Vagina (tissue), 2 donors: ENCODE measurements at regions not wholly inside any gene's neighbourhood (a gene's known extent, or its start where the extent isn't known, plus 50 kb on each side); places are given as distances from the start of the nearest gene placed in this dataset.
"Not testable (repeated sequence)": the region's sequence is repeated elsewhere in the genome, so short reads cannot be mapped to it uniquely, and the experiment has no call there.

Experiments used
- DNase-seq, 2 donors: peaks; one replicate each; pipeline ENCODE4 v3.0.0-alpha.2; 2017; ENCODE audit errors: extremely low spot score in 2 of 2
- H3K27ac ChIP-seq: fragments of 200-600 bp; sonication (generic); one replicate; pipeline ENCODE4 v1.5.1; 2019
- H3K27me3 ChIP-seq: fragments of 200-600 bp; sonication (generic); one replicate; pipeline ENCODE4 v1.5.1; 2019
- H3K36me3 ChIP-seq, 2 donors: fragments of 200-600 bp; sonication (generic); one replicate each; pipeline ENCODE4 v1.5.1; 2017 to 2019
- H3K4me1 ChIP-seq: fragments of 200-600 bp; sonication (generic); one replicate; pipeline ENCODE4 v1.5.1; 2019
- H3K4me3 ChIP-seq, 2 donors: fragments of 200-600 bp; sonication (generic); 1 replicate in 1 of 2; 2 replicates in 1 of 2; pipeline ENCODE4 v1.5.1; 2016 to 2019
- H3K9me3 ChIP-seq: fragments of 200-600 bp; sonication (generic); one replicate; pipeline ENCODE4 v1.5.1; 2019
- POLR2A ChIP-seq, 2 donors: fragments of 450-650 bp; IDR thresholded peaks; one replicate each; pipeline ENCODE4 v1.6.1; 2017; ENCODE audit warnings: antibody characterized with exemption in 2 of 2, mild to moderate bottlenecking in 2 of 2, moderate library complexity in 2 of 2
- POLR2AphosphoS5 ChIP-seq, 2 donors: sonication (generic); formaldehyde crosslinking; IDR thresholded peaks; one replicate each; pipeline ENCODE4 v1.9.0; 2017; ENCODE audit warnings: antibody characterized with exemption in 2 of 2, mild to moderate bottlenecking in 2 of 2, low read depth in 1 of 2; ENCODE audit not compliant: insufficient read depth in 1 of 2
- intact Hi-C: fragments of 100-400 bp; cut with DNase I; formaldehyde crosslinking; loops from one replicate; pipeline ENCODE4 v1.15.1; 2023
- TF ChIP-seq, protein P1 (sequence below), 3 experiments: fragments of 450-650 bp in 2 of 3; fragments of 200-600 bp in 1 of 3; sonication (generic) in 1 of 3; IDR thresholded peaks; one replicate each; pipeline ENCODE4 v1.5.1; 2017 to 2019; ENCODE audit warnings: antibody characterized with exemption in 3 of 3, mild to moderate bottlenecking in 2 of 3, moderate library complexity in 2 of 3

DNA sequence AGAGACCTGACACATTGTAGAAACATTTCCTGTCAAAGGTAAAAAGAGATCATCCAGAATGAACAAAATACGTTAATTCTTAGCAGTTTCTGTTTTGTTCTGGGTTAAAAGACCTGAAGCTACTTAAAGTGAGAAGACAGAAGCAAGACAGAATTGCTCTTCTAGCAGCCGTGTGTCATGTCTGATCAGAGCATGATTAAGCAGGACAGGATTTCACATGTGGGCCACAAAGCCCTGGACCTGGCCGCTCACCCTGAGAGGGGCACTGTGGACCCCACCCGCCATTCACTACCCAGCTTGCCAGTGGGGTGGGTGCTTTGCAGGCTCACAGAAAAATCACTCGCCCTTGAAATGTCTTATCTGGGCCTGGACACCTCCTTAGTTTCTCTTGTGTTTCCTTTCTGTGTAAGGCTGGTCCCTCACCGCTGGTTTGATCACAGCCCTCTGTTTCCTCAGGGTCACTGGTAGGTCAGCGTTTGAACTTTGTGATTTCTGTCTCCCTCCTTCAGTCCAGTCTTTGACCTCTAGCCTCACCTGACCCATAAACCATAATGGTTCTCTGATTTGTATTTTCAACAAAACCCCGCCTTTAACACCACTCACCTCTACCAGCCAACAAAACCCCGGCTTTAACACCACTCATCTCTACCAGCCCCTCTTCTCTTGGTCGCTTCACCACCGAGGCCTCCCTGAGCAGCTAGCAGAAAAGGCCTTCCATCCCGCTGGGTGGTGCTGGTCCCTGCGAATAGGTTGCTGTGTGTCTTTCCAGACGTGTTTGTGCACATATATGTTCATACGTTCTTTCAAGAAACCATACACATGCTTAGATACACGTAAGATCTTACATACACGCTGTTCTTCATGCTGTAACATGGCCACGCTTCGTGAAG is 185.0 kb downstream of the OR4M2 start:
- no peak overlapping the region for H3K27ac ChIP-seq
- no peaks in the 10 kb centered on the region for H3K27me3 ChIP-seq
- intact Hi-C loops = no loop called here
- no peak for DNase-seq
- TF ChIP-seq POLR2A (IDR thresholded peaks at IDR 0.05) = no peak
- TF ChIP-seq, protein P1, sequence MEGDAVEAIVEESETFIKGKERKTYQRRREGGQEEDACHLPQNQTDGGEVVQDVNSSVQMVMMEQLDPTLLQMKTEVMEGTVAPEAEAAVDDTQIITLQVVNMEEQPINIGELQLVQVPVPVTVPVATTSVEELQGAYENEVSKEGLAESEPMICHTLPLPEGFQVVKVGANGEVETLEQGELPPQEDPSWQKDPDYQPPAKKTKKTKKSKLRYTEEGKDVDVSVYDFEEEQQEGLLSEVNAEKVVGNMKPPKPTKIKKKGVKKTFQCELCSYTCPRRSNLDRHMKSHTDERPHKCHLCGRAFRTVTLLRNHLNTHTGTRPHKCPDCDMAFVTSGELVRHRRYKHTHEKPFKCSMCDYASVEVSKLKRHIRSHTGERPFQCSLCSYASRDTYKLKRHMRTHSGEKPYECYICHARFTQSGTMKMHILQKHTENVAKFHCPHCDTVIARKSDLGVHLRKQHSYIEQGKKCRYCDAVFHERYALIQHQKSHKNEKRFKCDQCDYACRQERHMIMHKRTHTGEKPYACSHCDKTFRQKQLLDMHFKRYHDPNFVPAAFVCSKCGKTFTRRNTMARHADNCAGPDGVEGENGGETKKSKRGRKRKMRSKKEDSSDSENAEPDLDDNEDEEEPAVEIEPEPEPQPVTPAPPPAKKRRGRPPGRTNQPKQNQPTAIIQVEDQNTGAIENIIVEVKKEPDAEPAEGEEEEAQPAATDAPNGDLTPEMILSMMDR (IDR thresholded peaks at IDR 0.05) = no peak
- TF ChIP-seq POLR2AphosphoS5 (IDR thresholded peaks at IDR 0.05; ENCODE audit: insufficient read depth in 1 of 2, low read depth in 1 of 2) = no peak
- H3K9me3 ChIP-seq = no peaks in the 10 kb centered on the region
- H3K4me3 ChIP-seq = no peak overlapping the region
- H3K4me1 ChIP-seq = no peaks in the 10 kb centered on the region
- no peaks in the 10 kb centered on the region for H3K36me3 ChIP-seq

DNA sequence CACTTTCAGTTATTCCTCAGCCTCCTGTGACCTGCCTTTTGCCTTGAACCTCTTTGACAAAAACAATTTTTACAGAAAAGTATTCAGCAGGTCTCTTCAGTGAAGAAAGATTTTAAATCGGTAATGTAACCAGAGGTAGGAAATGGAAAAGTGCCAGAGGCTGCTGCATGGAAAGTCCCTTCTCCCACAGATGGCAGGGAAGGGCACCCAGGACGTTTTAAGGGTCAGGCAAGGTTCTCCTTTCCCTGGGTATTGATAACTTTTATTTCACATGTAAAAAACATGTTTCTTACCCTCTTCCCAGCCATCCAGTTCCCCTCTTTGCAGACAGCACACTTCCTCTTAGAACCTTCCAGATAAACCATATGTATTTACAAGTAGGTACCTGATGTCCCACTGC is 185.6 kb downstream of the OR4M2 start:
- Histone ChIP-seq H3K4me1 (no peaks in the 10 kb centered on the region), H3K9me3 (no peaks in the 10 kb centered on the region), H3K27me3 (no peaks in the 10 kb centered on the region), H3K27ac (no peak overlapping the region), H3K4me3 (no peak overlapping the region), H3K36me3 (no peaks in the 10 kb centered on the region)
- no peak for DNase-seq
- TF ChIP-seq POLR2A (IDR thresholded peaks at IDR 0.05) (no peak), POLR2AphosphoS5 (IDR thresholded peaks at IDR 0.05; ENCODE audit: insufficient read depth in 1 of 2, low read depth in 1 of 2) (no peak)
- TF ChIP-seq, protein P1 (IDR thresholded peaks at IDR 0.05) = no peak
- intact Hi-C loops = no loop called here

DNA sequence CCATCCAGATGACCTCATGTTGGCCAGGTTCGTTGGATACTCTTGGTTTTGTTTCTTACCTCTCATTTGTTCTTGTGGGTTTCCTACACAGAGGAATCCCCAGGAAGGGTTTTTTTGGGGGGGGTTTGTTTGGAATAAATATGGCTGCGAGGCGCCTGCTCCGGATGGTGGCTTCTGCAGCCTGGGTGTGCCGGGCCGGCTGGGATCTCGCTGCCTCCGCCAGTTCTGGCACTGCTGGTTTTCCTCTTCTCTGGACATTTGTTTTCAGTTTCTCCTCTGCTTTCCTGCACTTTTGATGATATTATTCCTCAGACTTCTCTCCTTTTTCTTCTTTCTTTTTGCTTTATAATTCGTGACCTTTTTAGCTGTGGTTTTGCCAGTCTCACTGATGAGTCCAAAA is 187.4 kb downstream of the OR4M2 start:
- TF ChIP-seq POLR2AphosphoS5 (IDR thresholded peaks at IDR 0.05; ENCODE audit: insufficient read depth in 1 of 2, low read depth in 1 of 2) (no peak), POLR2A (IDR thresholded peaks at IDR 0.05) (no peak)
- TF ChIP-seq, protein P1 (IDR thresholded peaks at IDR 0.05) = no peak
- H3K4me1 ChIP-seq = no peaks in the 10 kb centered on the region
- intact Hi-C loops = no loop called here
- H3K36me3 ChIP-seq = no peaks in the 10 kb centered on the region
- no peaks in the 10 kb centered on the region for H3K27me3 ChIP-seq
- H3K27ac ChIP-seq = no peak overlapping the region
- no peak overlapping the region for H3K4me3 ChIP-seq
- no peaks in the 10 kb centered on the region for H3K9me3 ChIP-seq
- no peak for DNase-seq

DNA sequence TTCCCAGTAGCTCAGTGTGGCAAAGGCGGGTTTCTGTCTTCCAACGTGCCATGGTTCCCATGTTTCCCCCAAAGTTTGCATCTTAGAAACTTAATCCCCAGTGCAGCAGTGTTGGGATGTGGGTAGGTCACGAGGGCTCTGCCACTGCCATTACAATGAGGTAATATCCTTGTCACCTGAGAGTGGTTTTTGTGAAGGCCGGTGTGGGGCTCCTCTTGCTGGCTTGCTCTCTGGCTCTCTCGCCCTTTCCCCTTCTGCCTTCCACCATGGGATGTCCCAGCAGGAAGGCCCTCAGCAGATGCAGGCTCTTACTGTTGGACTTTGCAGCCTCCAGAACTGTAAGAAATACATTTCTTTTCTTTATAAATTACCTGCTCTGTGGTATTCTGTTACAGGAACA is 187.9 kb downstream of the OR4M2 start:
- H3K4me1 ChIP-seq, intact Hi-C loops, DNase-seq: not testable (repeated sequence)

DNA sequence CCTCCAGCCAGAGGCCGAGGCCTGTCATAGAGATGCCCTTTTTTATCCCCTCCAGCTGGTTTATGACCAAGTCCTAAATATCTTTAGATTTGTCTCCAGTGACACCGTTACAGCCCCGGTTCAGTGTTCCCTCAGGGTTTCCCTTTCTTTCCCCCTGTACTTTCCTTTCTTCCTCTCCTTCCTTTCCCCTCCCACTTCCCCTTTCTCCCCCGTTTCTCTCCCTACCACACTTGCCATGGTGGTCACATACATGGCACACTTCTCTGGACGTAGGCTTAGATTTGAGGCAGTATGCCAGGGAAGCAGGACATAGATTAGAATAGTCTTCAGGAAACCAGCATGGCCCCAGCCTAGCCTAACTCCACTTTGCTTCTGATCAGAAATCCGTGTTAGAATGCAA is 188.3 kb downstream of the OR4M2 start:
- H3K9me3 ChIP-seq, H3K4me1 ChIP-seq, DNase-seq, H3K4me3 ChIP-seq, H3K27me3 ChIP-seq, H3K36me3 ChIP-seq, intact Hi-C loops, H3K27ac ChIP-seq: not testable (repeated sequence)

More for the DNA sequence above, 187.9 kb downstream of the OR4M2 start:
- H3K4me3 ChIP-seq, H3K9me3 ChIP-seq, H3K27ac ChIP-seq, H3K27me3 ChIP-seq, H3K36me3 ChIP-seq: not testable (repeated sequence)

DNA sequence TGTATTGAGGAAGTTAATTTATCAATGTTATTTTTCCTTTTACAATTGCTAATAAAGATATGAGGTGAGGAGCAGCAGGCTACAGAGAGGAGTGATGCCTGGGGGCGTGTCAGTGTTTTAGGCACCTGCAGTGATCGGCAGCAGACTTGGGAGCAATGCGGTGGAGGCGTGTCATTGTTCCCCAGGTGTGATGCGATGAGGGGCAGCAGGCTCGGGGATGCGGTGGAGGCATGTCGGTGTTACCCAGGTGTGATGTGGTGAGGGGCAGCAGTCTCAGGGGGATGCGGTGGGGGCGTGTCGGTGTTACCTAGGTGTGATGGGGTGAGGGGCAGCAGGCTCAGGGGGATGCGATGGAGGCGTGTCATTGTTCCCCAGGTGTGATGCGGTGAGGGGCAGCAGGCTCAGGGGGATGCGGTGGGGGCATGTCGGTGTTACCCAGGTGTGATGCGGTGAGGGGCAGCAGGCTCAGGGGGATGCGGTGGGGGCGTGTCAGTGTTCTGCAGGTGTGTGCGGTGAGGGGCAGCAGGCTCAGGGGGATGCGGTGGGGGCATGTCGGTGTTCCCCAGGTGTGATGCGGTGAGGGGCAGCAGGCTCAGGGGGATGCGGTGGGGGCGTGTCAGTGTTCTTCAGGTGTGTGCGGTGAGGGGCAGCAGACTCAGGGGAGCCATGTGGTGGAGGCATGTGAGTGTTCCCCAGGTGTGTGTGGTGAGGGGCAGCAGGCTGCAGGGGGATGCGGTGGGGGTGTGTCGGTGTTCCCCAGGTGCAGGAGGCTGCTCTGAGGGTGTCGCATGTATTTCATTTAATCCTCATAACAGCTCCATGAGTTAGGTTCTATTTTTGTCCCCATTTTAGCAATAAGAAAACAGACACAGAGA is 186.2 kb upstream of the GOLGA6L22 start:
- DNase-seq, H3K36me3 ChIP-seq, H3K9me3 ChIP-seq, H3K4me3 ChIP-seq, H3K27ac ChIP-seq, H3K4me1 ChIP-seq, H3K27me3 ChIP-seq, intact Hi-C loops: not testable (repeated sequence)

DNA sequence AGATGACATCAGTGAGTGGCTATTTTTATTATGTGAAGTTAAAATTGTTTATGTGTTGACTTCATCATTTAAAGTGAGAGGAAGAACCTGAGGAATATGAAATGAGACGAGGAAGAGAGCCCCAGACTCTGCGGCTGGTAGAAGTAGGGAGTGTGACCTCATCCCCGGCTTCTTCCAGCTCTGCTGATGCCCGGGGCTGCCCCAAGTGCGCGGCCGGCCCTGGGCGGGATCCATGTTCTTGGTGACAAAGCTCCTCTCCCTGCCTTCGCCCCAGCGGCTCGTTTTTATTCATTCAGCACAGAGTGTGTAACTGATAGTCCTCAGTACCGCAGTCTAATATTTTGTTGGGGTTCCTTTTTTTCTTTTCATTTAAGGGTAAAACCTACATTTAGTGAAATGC is 185.5 kb upstream of the GOLGA6L22 start:
- H3K4me3 ChIP-seq, H3K36me3 ChIP-seq, intact Hi-C loops, H3K4me1 ChIP-seq, H3K27me3 ChIP-seq, H3K9me3 ChIP-seq, DNase-seq, H3K27ac ChIP-seq: not testable (repeated sequence)

DNA sequence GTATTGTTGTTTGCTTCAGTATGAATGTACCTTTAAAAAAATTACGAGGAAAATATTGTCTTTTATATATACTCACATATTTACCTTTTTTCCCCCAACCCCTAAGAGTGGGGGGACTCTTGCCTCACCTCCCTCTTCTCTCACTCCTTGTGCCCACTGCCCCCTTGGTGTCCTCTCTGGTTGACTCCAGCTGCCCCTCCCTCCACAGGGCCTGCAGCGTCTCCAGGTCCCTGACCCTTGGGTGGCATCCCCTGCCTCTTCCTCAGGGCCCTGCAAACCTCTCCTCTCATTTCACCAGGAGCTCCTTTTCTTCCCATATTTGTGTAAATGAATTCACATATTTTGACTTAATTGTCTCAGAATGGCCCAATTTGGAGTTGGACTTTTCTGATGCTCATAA is 184.3 kb upstream of the GOLGA6L22 start:
- H3K4me1 ChIP-seq, H3K27ac ChIP-seq, intact Hi-C loops, H3K27me3 ChIP-seq, H3K4me3 ChIP-seq, H3K9me3 ChIP-seq, H3K36me3 ChIP-seq, DNase-seq: not testable (repeated sequence)

DNA sequence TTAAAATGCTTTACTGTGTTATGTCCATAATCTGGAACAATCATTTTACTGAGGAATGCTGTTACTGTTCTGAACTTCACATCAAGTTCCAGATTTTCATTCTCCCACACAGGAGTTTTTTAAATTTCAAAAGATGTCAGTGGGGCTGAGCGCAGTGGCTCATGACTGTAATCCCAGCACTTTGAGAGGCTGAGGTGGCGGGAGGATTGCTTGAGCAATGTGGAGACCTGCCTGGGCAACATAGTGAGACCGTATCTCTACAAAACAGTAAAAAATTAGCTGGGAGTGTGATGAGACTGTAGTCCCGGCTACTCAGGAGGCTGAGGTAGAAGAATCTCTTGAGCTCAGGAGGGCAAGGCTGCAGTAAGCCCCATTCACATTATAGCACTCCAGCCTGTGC is 177.9 kb upstream of the GOLGA6L22 start:
- H3K4me1 ChIP-seq, DNase-seq, H3K27me3 ChIP-seq, H3K9me3 ChIP-seq, intact Hi-C loops, H3K36me3 ChIP-seq, H3K4me3 ChIP-seq, H3K27ac ChIP-seq: not testable (repeated sequence)
